HepG2 (cell line): ENCODE measurements at regions not wholly inside any gene's neighbourhood (a gene's known extent, or its start where the extent isn't known, plus 50 kb on each side); places are given as distances from the start of the nearest gene placed in this dataset.

Source experiments
- ARID5B ChIP-seq: IDR thresholded peaks from 2 replicates; pipeline ENCODE4 v1.4.0; 2020; ENCODE audit warnings: mild to moderate bottlenecking, missing genetic modification reagents
- BCL6 ChIP-seq: IDR thresholded peaks from 2 replicates; pipeline ENCODE4 v1.6.1; 2016; ENCODE audit warnings: missing genetic modification reagents, missing compliant biosample characterization
- CCAR2 ChIP-seq: fragments of 200-400 bp; formaldehyde crosslinking; optimal IDR thresholded peaks from 2 replicates; pipeline ENCODE3; 2018; ENCODE audit warnings: low read depth, mild to moderate bottlenecking, low read length, moderate library complexity
- FOXA3 ChIP-seq: IDR thresholded peaks from 2 replicates; pipeline ENCODE4 v1.6.1; 2016; ENCODE audit warnings: missing genetic modification reagents, missing compliant biosample characterization
- FOXK1 ChIP-seq: sonication (generic); formaldehyde crosslinking; IDR thresholded peaks from 2 replicates; pipeline ENCODE4 v1.4.0; 2020; ENCODE audit warnings: low read depth, missing genetic modification reagents, borderline replicate concordance
- GATA4 ChIP-seq: sonication (generic); IDR thresholded peaks from 2 replicates; pipeline ENCODE4 v1.6.1; 2016; ENCODE audit warnings: antibody characterized with exemption, low read depth, borderline replicate concordance
- HHEX ChIP-seq: IDR thresholded peaks from 2 replicates; pipeline ENCODE4 v1.6.1; 2016; ENCODE audit warnings: control low read depth
- JARID2 ChIP-seq: sonication (generic); formaldehyde crosslinking; IDR thresholded peaks from 2 replicates; pipeline ENCODE4 v1.8.1; 2023; ENCODE audit warnings: missing genetic modification reagents, inconsistent platforms; ENCODE audit not compliant: insufficient replicate concordance
- KDM5A ChIP-seq: fragments of 200-600 bp; sonication (generic); IDR thresholded peaks from 2 replicates; pipeline ENCODE4 v1.7.0; 2018; ENCODE audit warnings: antibody characterized with exemption, mild to moderate bottlenecking, low read length, borderline replicate concordance
- NR2F1 ChIP-seq, 2 experiments: fragments of 450-650 bp in 1 of 2; formaldehyde crosslinking in 1 of 2; IDR thresholded peaks; 2 replicates each; pipeline versions ENCODE4 v1.5.0 to v1.6.1; 2016 to 2020; ENCODE audit warnings: mild to moderate bottlenecking in 1 of 2, missing compliant biosample characterization in 1 of 2, missing genetic modification reagents in 1 of 2, moderate library complexity in 1 of 2
- NRL ChIP-seq: sonication (generic); formaldehyde crosslinking; IDR thresholded peaks from 2 replicates; pipeline ENCODE4 v1.5.0; 2020; ENCODE audit warnings: missing genetic modification reagents, mild to moderate bottlenecking, moderate library complexity, borderline replicate concordance
- PAXIP1 ChIP-seq: sonication (generic); formaldehyde crosslinking; conservative IDR thresholded peaks from 2 replicates; pipeline ENCODE4 v1.4.0; 2020; ENCODE audit warnings: mild to moderate bottlenecking, missing genetic modification reagents, moderate library complexity
- PPARG ChIP-seq: conservative IDR thresholded peaks from 2 replicates; pipeline ENCODE4 v1.6.1; 2016; ENCODE audit warnings: missing biosample characterization, missing genetic modification reagents
- SATB2 ChIP-seq: sonication (generic); formaldehyde crosslinking; IDR thresholded peaks from 2 replicates; pipeline ENCODE4 v1.5.0; 2020; ENCODE audit warnings: missing genetic modification reagents
- SOX13 ChIP-seq, 3 experiments: fragments of 450-650 bp in 1 of 3; sonication (generic) in 1 of 3; formaldehyde crosslinking in 1 of 3; IDR thresholded peaks in 2 of 3; conservative IDR thresholded peaks in 1 of 3; 2 replicates each; pipeline versions ENCODE4 v1.5.0 to v1.6.1; 2016 to 2020; ENCODE audit warnings: antibody characterized with exemption in 1 of 3, mild to moderate bottlenecking in 1 of 3, missing compliant biosample characterization in 1 of 3, missing genetic modification reagents in 1 of 3, moderate library complexity in 1 of 3
- SPEN ChIP-seq: sonication (generic); formaldehyde crosslinking; IDR thresholded peaks from 2 replicates; pipeline ENCODE4 v1.5.1; 2020; ENCODE audit warnings: low read depth, mild to moderate bottlenecking, missing genetic modification reagents
- TAF1 ChIP-seq: sonication (generic); formaldehyde crosslinking; IDR thresholded peaks from 2 replicates; pipeline ENCODE4 v1.4.0; 2020; ENCODE audit warnings: missing genetic modification reagents
- TEAD3 ChIP-seq: optimal IDR thresholded peaks from 2 replicates; pipeline ENCODE3; 2016; ENCODE audit warnings: borderline replicate concordance
- U2AF2 ChIP-seq: fragments of 200-400 bp; formaldehyde crosslinking; IDR thresholded peaks from 2 replicates; pipeline ENCODE4 v1.6.1; 2017; ENCODE audit warnings: low read depth, mild to moderate bottlenecking, low read length
- XBP1 ChIP-seq: sonication (generic); formaldehyde crosslinking; IDR thresholded peaks from 2 replicates; pipeline ENCODE4 v1.5.0; 2020; ENCODE audit warnings: missing genetic modification reagents
- ZBTB20 ChIP-seq: sonication (generic); formaldehyde crosslinking; IDR thresholded peaks from 2 replicates; pipeline ENCODE4 v1.8.1; 2023; ENCODE audit warnings: missing genetic modification reagents, low read depth, mild to moderate bottlenecking, borderline replicate concordance
- ZBTB7B ChIP-seq: sonication (generic); formaldehyde crosslinking; IDR thresholded peaks from 2 replicates; pipeline ENCODE4 v1.4.0; 2020; ENCODE audit warnings: missing genetic modification reagents
- ZNF737 ChIP-seq: sonication (generic); formaldehyde crosslinking; IDR thresholded peaks from 2 replicates; pipeline ENCODE4 v1.5.0; 2020; ENCODE audit warnings: missing genetic modification reagents, mild to moderate bottlenecking, borderline replicate concordance

- TF ChIP-seq TAF1: no peak
- no peak for TF ChIP-seq KDM5A
- no peak for TF ChIP-seq SATB2 (CRISPR knock-in tag)
- TF ChIP-seq U2AF2: no peak
- TF ChIP-seq JARID2 (CRISPR knock-in tag): no peak
- peak; percentile 71; the same call in 1 of the 2 replicates for TF ChIP-seq PPARG (CRISPR knock-in tag)
- TF ChIP-seq BCL6 (CRISPR knock-in tag): peak; percentile 100
- TF ChIP-seq SPEN: peak; percentile 27; the same call in 1 of the 2 replicates
- TF ChIP-seq TEAD3 (CRISPR knock-in tag): no peak
- TF ChIP-seq NR2F1 (CRISPR knock-in tag; IDR thresholded peaks at IDR 0.05): peak in 1 of 2 experiments; percentile 65; a peak in 1 of 4 replicates
- peak; percentile 34; the same call in 1 of the 2 replicates for TF ChIP-seq FOXK1
- peak; percentile 17; the same call in 1 of the 2 replicates for TF ChIP-seq ZBTB7B
- TF ChIP-seq XBP1 (CRISPR knock-in tag): no peak
- no peak for TF ChIP-seq SOX13 (IDR thresholded peaks at IDR 0.05)
- peak in 1 of 2 experiments; percentile 65; a peak in 2 of 4 replicates for TF ChIP-seq SOX13 (CRISPR knock-in tag; conservative IDR thresholded peaks at IDR 0.05 in 1 of 2, IDR thresholded peaks at IDR 0.05 in 1 of 2)
- 0 out of 2 replicates have a peak, but pooled peaks have one; percentile 30 for TF ChIP-seq GATA4
- peak; percentile 89 for TF ChIP-seq ARID5B (CRISPR knock-in tag)
- no peak for TF ChIP-seq ZNF737 (CRISPR knock-in tag)
- TF ChIP-seq NRL (CRISPR knock-in tag): peak; percentile 30; the same call in 1 of the 2 replicates
- TF ChIP-seq CCAR2: no peak
- 0 out of 2 replicates have a peak, but pooled peaks have one; percentile 29 for TF ChIP-seq ZBTB20 (CRISPR knock-in tag)
- TF ChIP-seq FOXA3 (CRISPR knock-in tag): peak; percentile 53; the same call in 1 of the 2 replicates
- TF ChIP-seq HHEX: peak; percentile 56
- TF ChIP-seq PAXIP1: peak; percentile 21; the same call in 1 of the 2 replicates
These were observed 187.6 kb downstream of the MYCN start (continued) for GRCh38 chr2:16127958-16128357.
